AG10803 (cell line): ENCODE measurements at regions not wholly inside any gene's neighbourhood (a gene's known extent, or its start where the extent isn't known, plus 50 kb on each side); places are given as distances from the start of the nearest gene placed in this dataset.

Source experiments
- DNase-seq: peaks from one replicate; pipeline ENCODE4 v3.0.0; 2010; ENCODE audit warnings: low read depth
- H3K4me3 ChIP-seq: 2 replicates; pipeline ENCODE4 v1.5.1; 2011; ENCODE audit warnings: mild to moderate bottlenecking, low read length, control low read depth
- CTCF ChIP-seq: conservative IDR thresholded peaks from 2 replicates; pipeline ENCODE4 v1.5.1; 2011; ENCODE audit warnings: mild to moderate bottlenecking, low read length, control low read depth, inconsistent platforms

GRCh38 chr18:45549290-45549689 lies 66.0 kb upstream of the SLC14A2 start:
- no peak overlapping the region for H3K4me3 ChIP-seq
- TF ChIP-seq CTCF = no peak
- DNase-seq = no peak

GRCh38 chr18:45551142-45551815 lies 64.0 kb upstream of the SLC14A2 start:
- no peak for TF ChIP-seq CTCF
- DNase-seq = no peak
- H3K4me3 ChIP-seq = no peak overlapping the region

- no peak overlapping the region for H3K4me3 ChIP-seq
- no peak for DNase-seq
- TF ChIP-seq CTCF = no peak
These were observed 61.4 kb upstream of the SLC14A2 start for GRCh38 chr18:45553723-45554388.

GRCh38 chr18:45554389-45554737 lies 60.9 kb upstream of the SLC14A2 start:
- no peak overlapping the region for H3K4me3 ChIP-seq
- DNase-seq = no peak
- TF ChIP-seq CTCF = no peak

- TF ChIP-seq CTCF = no peak
- no peak for DNase-seq
- H3K4me3 ChIP-seq = no peak overlapping the region
These were observed 59.1 kb upstream of the SLC14A2 start for GRCh38 chr18:45556222-45556621.

- TF ChIP-seq CTCF = no peak
- no peak for DNase-seq
- H3K4me3 ChIP-seq = no peak overlapping the region
These were observed 58.0 kb upstream of the SLC14A2 start for GRCh38 chr18:45557287-45557686.

- no peak for TF ChIP-seq CTCF
These were observed 57.5 kb upstream of the SLC14A2 start for GRCh38 chr18:45557779-45558178.

More at GRCh38 chr18:45557779-45558178, 57.5 kb upstream of the SLC14A2 start:
- no peak for DNase-seq
- no peak overlapping the region for H3K4me3 ChIP-seq
